Fibroblast of skin of left quadriceps (primary cell): ENCODE measurements at regions not wholly inside any gene's neighbourhood (a gene's known extent, or its start where the extent isn't known, plus 50 kb on each side); places are given as distances from the start of the nearest gene placed in this dataset.
"Not testable (repeated sequence)": the region's sequence is repeated elsewhere in the genome, so short reads cannot be mapped to it uniquely, and the experiment has no call there.

Source experiments
- DNase-seq, 2 experiments: peaks; one replicate each; pipeline ENCODE4 v3.0.0-alpha.2; 2013; ENCODE audit warnings: low read depth in 2 of 2

DNA sequence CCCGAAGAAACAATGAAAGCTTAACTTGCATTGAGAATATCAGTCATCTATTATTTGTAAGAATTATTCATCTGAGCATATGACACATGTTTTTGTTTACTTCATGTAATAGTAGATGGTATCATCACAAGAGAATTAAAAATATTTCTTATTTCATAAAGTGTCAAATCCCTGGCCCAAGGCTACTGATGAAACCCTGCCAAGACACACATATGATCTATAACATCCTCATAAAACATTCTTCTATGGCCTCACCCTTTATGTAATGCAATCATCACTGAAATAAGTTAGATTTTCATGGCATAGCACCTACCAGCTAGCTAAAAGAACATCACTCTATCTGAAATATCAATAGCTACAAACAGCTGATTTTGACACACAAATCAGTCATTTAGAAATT, 385.6 kb upstream of the PHF14 start:
- DNase-seq: no peak

DNA sequence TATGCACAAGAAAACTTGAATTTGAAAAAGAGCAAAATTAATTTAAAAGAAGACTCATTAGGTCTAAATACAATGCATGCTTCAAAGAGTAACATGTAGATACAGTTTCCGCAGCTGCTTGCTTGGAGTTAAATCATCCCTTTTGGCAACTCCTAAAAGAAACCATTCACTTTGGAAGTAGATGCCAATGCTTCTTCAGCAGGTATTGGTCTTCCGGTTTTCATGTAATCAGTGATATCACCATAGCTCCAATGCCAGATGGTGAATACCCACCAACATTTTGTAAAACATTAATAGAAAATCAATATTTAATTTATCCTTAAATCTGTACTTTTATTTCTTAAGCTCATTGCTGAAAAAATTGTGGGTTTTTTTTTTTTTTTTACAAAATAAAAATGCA, 381.1 kb upstream of the PHF14 start:
- no peak for DNase-seq

DNA sequence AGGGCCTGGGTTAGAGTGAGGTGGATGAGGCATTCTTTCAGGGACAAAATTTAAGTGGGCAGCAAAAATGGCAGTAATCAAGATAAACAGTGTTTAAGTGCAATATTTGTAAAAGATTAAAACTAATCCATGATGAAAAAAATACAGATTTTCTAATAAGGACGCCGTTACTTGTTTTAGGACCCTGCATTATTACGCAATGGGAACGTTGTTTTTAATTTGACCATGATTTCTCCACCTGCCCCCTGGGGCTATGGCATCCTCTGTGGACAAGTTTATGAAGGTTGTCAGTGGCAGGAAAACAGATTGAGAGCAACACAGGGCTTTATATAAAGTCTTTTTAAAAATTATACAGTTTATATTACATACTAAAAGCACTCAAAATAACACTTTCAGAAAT, 380.6 kb upstream of the PHF14 start:
- DNase-seq: no peak

- DNase-seq: no peak
Observed at GRCh38 chr7:10596827-10597226, 376.8 kb upstream of the PHF14 start.

DNA sequence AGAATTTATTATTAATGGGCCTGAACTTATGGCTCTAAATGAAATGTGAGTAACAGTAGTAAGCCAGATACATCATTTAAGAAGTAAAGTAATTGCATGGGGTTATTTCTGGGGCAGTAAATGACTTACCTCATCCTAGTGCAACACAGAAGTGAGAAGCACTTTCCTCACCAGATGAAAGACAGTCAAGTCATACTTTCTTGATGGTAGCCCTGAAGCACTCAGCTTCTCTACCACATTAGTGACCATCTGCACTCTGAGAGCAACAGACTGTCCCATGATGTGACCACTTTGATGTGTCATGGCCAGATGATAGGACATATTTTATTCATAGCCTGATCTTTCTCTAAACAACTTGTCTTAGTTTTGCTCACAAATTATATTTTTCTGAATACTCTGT, 369.5 kb upstream of the PHF14 start:
- DNase-seq: no peak

- DNase-seq: no peak
Observed at GRCh38 chr7:10612950-10613349, 360.7 kb upstream of the PHF14 start.

DNA sequence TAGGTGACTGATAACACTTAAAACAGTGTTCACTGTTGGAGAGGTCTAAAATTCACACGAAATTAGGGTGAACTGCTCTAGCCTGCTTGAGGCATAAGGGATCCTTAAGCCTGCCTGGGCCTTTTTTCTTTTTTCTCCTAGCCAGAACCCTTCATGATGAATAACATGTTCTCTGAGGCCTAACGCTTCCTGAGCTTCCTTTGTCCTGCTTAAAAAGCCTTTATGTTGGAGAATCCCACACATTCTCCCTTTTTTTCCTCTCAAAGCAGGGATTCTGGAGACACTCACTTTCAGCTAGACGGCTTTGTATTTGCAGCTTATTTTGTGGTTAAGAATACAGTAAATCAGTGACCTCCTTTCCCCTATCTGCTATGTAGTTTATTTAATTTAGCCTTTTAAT, 354.7 kb upstream of the PHF14 start:
- DNase-seq: no peak

GRCh38 chr7:10632712-10633111, 341.0 kb upstream of the PHF14 start:
- DNase-seq: no peak

DNA sequence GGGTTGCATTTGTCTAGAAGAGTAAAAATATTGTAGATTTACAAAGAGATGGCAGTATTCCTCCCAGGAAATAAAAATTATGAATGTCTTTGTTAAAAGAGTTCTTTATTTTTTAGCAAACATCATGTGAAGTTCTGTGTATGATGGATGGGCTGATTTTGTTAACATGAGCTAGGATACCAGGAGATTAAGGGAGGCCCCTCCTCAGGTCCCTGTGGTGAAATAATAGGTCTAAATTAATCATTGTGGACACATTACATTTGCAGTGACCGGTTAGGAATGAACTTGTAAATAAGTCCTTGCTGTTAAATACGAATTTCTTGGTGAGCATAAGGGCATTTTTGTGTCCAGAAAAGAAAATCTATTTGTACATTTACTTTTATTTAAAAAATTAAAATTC, 339.4 kb upstream of the PHF14 start:
- no peak for DNase-seq

- no peak for DNase-seq
Observed at GRCh38 chr7:10637991-10638390, 335.7 kb upstream of the PHF14 start.

DNA sequence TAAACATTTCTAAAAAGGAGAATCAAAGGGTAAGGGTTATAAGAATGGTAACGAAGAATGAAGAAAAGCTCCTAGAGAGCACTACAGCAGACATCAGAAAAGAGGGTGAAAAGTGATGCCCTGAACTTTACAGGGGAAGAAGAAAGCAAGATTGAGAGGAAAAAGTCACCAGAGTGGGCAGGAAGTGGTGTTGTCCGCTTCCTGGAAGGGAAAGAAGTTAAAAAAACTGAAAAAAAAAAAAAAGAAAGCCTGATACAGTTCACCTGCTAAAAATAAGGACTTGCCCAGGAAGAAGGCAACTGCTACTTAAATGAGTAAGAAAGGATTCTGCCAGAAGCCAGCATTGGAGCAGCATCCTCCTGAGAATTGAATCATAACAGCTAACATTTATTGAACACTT, 330.1 kb upstream of the PHF14 start:
- no peak for DNase-seq

DNA sequence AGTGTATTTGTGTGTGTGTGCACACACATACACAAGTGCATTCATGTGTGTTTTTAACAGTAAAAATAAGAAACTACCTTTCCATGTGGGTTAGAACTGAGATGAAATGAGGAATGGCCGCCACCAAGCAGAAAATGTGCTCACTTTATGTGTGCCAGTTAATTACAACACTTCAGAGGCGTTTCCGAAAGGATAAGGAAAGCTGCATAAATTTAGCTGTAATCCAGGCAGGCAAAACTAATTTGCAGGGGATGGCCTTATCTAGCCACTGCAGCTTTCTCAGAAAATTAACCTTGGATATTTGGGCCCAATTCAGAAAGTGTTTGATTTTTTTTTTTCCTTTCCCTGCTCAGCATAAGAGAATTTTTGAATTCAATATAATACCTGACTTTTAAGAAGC, 328.8 kb upstream of the PHF14 start:
- DNase-seq: no peak

DNA sequence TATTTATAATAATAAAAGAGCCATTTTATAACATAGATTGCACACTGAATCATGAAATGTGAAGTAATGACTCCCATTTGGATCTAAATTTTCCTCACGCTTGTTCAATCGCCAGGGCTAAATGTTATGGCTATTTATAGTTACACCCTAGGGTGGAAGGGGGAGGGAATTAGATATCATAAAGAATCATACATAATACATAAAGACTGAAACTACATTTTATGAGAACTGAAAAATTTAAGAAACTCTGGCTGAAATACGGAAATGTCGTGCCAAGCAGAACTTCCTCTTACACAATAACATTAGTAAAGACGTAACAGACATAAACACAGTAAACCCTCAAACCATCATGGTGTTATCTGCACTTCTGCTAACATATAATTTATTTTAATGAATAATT, 327.5 kb upstream of the PHF14 start:
- no peak for DNase-seq

DNA sequence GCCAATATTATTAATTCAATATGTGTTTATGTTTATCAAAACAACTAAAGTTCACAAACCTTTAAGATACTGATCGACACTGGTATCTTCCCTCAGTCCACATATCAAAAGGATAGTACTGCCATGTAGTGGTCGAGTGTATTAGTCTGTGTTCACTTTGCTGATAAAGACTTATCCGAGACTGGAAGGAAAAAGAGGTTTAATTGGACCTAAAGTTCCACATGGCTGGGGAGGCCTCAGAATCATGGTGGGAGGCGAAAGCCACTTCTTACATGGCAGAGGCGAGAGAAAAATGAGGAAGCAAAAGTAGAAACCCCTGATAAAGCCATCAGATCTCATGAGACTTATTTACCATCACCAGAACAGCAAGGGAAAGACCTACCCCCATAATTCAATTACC, 325.4 kb upstream of the PHF14 start:
- DNase-seq: no peak

GRCh38 chr7:10649120-10649519, 324.6 kb upstream of the PHF14 start:
- not testable (repeated sequence) for DNase-seq

DNA sequence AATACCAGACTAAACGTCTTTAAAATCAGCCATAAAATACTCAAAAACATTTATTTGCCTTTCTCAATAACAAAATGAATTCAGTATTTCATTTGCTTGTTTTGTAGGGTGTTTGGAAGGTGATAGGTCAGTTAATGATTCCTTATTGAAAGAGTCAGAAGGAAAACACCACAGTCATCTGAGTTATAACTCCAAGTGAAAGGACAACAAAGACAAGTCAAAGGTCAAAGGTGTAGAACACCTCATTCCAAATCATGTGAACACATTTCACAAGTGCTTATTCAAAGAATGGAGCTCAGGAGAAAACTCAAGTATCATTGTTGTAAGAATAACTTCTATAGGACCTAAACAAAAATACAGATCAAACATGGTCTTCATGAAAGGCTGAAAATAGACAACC, 318.6 kb upstream of the PHF14 start:
- no peak for DNase-seq

DNA sequence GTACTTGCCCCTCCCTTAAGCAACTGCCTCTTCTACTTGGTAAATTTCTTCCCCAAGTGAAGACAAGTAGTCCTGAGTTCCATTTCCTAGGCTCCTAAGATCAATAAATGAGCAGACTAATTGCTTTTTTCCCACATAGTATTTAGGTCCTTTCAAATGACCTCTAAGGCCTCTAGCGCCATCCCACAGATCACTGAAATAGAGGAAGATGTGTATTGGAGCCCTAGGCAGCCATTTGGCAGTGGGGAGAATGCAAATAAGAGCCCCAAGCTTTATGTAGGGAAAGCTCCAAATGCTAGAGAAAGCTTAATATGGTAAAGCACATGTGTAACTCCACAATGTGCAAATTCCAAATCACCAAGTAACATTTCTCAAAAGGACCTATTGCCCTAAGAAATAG, 316.5 kb upstream of the PHF14 start:
- no peak for DNase-seq

DNA sequence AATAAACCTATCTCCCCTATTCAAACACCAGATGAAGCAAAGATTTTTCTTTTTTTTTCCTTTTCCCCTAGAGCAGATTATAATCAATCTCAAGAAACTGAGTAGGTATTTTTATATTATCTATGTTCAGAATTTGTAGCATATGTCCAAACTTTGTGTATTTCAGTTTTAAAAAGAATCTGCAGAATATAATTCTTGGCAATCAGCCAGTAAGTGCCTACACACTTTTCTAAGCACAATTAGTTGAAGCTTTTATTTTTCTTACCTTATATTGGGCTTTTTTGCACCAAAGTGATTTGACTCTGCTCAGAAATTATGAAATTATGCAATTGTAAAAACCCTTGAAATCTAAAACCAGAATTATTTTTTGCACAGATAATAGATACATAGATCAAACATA, 315.8 kb upstream of the PHF14 start:
- no peak for DNase-seq

DNA sequence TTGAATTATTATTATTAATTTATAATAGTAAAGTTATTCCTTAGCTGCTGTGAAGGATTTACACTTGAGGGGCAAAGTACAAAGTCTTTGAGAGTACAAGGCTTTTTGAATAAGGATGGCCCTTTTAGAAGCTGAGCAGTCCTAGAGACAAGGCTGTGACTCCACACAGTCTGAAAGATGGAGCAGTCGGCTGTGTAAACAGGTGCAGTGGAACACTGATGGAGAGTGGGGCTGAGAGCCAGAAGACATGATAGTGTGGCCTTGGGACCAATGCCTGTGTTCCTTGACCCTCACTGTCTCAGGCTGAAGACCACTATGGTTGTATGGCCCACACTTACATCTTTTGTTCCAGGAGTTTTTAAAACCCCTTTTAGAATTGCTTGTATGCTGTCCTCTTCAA, 311.2 kb upstream of the PHF14 start:
- DNase-seq: no peak

GRCh38 chr7:10662982-10663884, 310.4 kb upstream of the PHF14 start:
- DNase-seq: no peak

DNA sequence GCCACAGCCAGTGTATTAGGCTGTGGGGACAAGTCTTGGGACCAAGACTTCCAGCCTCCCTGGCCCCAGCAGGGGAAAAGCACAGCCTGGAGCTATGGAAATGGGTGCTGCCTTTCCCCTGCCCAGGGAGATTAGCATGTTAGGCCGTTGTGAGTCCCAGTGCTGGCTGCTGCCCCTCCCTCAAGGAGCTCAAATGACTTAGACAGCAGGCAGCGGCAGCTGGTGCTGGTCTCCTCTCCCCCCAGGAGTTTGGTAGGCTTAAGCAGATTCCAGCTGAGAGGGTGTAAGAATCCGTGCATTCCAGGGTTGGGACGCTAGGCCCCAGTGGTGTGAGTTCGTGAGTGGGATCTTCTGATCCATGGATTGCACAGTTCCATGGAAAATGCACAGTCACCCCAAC, 301.5 kb upstream of the PHF14 start:
- no peak for DNase-seq

DNA sequence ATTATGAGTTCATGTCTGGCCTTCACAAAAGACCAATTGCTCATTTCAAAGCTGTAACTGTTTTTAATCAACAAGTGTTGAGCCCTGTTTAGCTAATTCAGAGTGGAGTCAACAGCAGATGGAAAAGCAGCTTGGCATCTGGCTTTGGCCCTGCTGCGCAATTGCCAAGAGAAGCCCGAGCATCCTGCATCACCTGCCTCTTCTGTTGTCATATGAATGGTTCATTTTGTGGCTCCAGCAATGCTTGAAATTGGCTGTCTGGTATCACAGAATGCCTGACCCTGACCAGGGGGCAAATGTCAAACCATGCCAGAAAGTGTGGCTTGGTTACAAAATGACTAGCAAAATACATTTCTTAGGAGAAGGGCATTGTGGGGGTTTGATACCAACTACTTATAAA, 296.5 kb upstream of the PHF14 start:
- no peak for DNase-seq

DNA sequence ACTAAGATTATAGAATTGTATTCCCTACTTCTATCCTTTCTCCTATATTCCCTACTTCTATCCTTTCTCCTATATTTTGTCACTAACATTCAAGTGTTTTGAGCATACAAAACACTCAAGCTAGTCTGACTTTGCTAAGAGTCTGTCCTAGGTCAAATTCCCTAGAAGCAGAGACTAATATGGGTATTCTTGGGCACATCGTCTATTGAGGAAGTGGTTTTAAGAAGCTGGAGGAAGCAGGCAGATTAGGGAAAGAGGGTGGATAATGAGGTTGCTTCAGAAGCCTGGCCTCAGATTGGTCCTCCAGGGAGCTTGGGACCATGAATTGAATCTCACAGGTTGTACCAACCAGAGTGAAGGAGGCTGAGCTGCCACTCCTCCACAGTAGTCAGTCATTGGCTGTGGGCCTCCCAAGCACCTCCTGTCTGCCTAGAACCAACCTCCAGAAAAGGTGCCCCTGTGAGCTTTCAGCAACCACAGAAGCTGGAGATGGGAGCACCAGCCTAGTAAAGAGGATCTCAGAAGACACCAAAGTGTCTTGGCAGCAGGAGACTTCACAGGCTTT, 295.9 kb upstream of the PHF14 start:
- no peak for DNase-seq

GRCh38 chr7:10684606-10685005, 289.1 kb upstream of the PHF14 start:
- DNase-seq: no peak
